ENCODE measurements at regions not wholly inside any gene's neighbourhood (a gene's known extent, or its start where the extent isn't known, plus 50 kb on each side); places are given as distances from the start of the nearest gene placed in this dataset.

DNA sequence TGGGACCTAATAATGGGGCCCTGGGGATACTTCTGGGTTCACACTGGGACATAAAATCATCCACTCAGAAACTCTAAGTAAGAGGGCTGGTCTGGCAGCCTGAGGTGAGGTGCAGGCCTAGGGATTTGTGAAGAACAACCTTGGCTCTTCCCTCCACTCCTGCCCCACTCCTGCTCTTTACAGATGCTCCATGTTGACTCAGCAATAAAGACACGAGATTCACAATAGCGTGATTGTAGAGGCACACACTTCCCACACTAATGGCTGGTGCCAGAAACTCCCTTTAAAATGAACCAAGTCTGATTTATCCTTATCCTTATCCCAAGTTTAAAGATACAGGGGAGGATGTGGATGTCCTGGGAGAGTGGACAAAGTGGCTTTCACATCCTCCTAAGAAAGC, 228.2 kb downstream of the ACTR3 start:
- FAIRE-seq = no peak
- Histone ChIP-seq H3K9me3 (ENCODE audit: insufficient read depth, low read depth, low read length) (no peaks in the 10 kb centered on the region), H3K27me3 (ENCODE audit: insufficient read depth, low read length) (no peaks in the 10 kb centered on the region), H3K27ac (ENCODE audit: low read depth, low read length) (no peak overlapping the region), H3K36me3 (ENCODE audit: insufficient read depth, low read length) (no peaks in the 10 kb centered on the region), H2AFZ (ENCODE audit: low read depth, low read length) (no peak overlapping the region), H3K4me2 (ENCODE audit: low read length) (no peak overlapping the region), H3K4me1 (ENCODE audit: insufficient read depth, low read length) (no peaks in the 10 kb centered on the region), H3K4me3 (ENCODE audit: insufficient read depth, low read depth, low read length) (no peak overlapping the region), H3K9ac (ENCODE audit: low read length) (no peak overlapping the region), H4K20me1 (ENCODE audit: insufficient read depth, low read length) (no peaks in the 10 kb centered on the region), H3K79me2 (ENCODE audit: insufficient read depth, low read length) (no peaks in the 10 kb centered on the region)
- H3K27ac Mint-ChIP-seq (ENCODE audit: unreplicated experiment) = no peak overlapping the region
- H3K4me1 Mint-ChIP-seq (ENCODE audit: low read depth, unreplicated experiment) = no peaks in the 10 kb centered on the region
- no peak for DNase-seq (ENCODE audit: low read depth)
- H3K4me3 Mint-ChIP-seq (ENCODE audit: unreplicated experiment) = no peak overlapping the region
- no peak for TF ChIP-seq EZH2 (IDR thresholded peaks at IDR 0.05; ENCODE audit: insufficient read depth, low read length)
- TF ChIP-seq, protein P1, sequence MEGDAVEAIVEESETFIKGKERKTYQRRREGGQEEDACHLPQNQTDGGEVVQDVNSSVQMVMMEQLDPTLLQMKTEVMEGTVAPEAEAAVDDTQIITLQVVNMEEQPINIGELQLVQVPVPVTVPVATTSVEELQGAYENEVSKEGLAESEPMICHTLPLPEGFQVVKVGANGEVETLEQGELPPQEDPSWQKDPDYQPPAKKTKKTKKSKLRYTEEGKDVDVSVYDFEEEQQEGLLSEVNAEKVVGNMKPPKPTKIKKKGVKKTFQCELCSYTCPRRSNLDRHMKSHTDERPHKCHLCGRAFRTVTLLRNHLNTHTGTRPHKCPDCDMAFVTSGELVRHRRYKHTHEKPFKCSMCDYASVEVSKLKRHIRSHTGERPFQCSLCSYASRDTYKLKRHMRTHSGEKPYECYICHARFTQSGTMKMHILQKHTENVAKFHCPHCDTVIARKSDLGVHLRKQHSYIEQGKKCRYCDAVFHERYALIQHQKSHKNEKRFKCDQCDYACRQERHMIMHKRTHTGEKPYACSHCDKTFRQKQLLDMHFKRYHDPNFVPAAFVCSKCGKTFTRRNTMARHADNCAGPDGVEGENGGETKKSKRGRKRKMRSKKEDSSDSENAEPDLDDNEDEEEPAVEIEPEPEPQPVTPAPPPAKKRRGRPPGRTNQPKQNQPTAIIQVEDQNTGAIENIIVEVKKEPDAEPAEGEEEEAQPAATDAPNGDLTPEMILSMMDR (IDR thresholded peaks at IDR 0.05; ENCODE audit: insufficient read depth, low read depth, low read length) = no peak
- H3K27me3 Mint-ChIP-seq (ENCODE audit: low read depth, unreplicated experiment) = peaks cover 2% of the 10 kb centered on the region
- H3K9me3 Mint-ChIP-seq (ENCODE audit: unreplicated experiment) = no peaks in the 10 kb centered on the region
- H3K36me3 Mint-ChIP-seq (ENCODE audit: low read depth, unreplicated experiment) = no peaks in the 10 kb centered on the region

DNA sequence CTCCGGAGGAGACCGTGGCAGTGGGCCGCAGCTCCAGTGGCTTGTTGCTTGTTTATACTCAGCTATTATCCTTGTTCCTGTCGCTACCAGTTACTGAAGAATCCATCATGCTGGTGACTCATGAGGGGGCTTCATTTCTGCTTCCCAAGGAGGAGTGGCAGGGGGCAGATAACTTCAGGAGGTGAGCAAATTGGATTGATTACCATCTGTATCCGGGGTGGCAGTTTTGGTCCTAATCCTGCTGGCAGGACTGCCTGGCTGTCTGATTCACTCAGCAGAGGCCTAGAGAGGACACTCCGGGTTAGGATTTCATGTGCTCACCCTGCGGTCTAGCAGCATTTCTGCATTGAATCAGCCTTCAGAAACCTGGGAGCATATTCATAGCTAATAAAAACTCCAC, 230.0 kb downstream of the ACTR3 start:
- Mint-ChIP-seq H3K27me3 (ENCODE audit: low read depth, unreplicated experiment) (peaks cover 2% of the 10 kb centered on the region), H3K4me3 (ENCODE audit: unreplicated experiment) (no peak overlapping the region), H3K27ac (ENCODE audit: unreplicated experiment) (no peak overlapping the region), H3K9me3 (ENCODE audit: unreplicated experiment) (no peaks in the 10 kb centered on the region), H3K4me1 (ENCODE audit: low read depth, unreplicated experiment) (no peaks in the 10 kb centered on the region), H3K36me3 (ENCODE audit: low read depth, unreplicated experiment) (no peaks in the 10 kb centered on the region)
- Histone ChIP-seq H3K9ac (ENCODE audit: low read length) (no peak overlapping the region), H3K79me2 (ENCODE audit: insufficient read depth, low read length) (no peaks in the 10 kb centered on the region), H3K36me3 (ENCODE audit: insufficient read depth, low read length) (no peaks in the 10 kb centered on the region), H3K9me3 (ENCODE audit: insufficient read depth, low read depth, low read length) (no peaks in the 10 kb centered on the region), H3K27ac (ENCODE audit: low read depth, low read length) (no peak overlapping the region), H3K4me3 (ENCODE audit: insufficient read depth, low read depth, low read length) (no peak overlapping the region), H2AFZ (ENCODE audit: low read depth, low read length) (no peak overlapping the region), H3K4me2 (ENCODE audit: low read length) (no peak overlapping the region), H4K20me1 (ENCODE audit: insufficient read depth, low read length) (no peaks in the 10 kb centered on the region), H3K4me1 (ENCODE audit: insufficient read depth, low read length) (no peaks in the 10 kb centered on the region), H3K27me3 (ENCODE audit: insufficient read depth, low read length) (no peaks in the 10 kb centered on the region)
- no peak for FAIRE-seq
- peak; percentile 42 for DNase-seq (ENCODE audit: low read depth)
- TF ChIP-seq EZH2 (IDR thresholded peaks at IDR 0.05; ENCODE audit: insufficient read depth, low read length) = no peak
- TF ChIP-seq, protein P1 (IDR thresholded peaks at IDR 0.05; ENCODE audit: insufficient read depth, low read depth, low read length) = no peak

DNA sequence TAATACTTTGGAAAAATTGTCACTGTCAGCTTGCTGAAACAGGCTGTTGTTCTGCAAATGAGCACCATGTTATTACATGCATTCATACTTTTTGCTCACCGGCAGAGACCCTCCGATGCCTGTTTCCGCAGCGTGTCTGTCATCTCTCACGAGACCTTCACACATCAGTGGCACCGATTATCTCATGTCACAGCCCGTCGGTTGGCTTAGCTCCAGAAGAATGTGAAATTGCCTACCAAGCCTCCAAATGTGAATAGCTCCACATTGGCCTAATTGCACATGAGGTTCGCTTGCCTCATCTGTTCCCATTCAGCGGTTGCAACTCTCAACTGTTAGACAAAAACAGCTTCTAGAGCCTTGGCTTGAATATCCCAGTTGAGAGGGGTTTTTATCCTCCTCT, 233.0 kb downstream of the ACTR3 start:
- Mint-ChIP-seq H3K27me3 (ENCODE audit: low read depth, unreplicated experiment) (peaks cover 2% of the 10 kb centered on the region), H3K27ac (ENCODE audit: unreplicated experiment) (no peak overlapping the region), H3K4me1 (ENCODE audit: low read depth, unreplicated experiment) (no peaks in the 10 kb centered on the region), H3K36me3 (ENCODE audit: low read depth, unreplicated experiment) (no peaks in the 10 kb centered on the region), H3K9me3 (ENCODE audit: unreplicated experiment) (no peaks in the 10 kb centered on the region), H3K4me3 (ENCODE audit: unreplicated experiment) (no peak overlapping the region)
- H3K27me3 ChIP-seq (ENCODE audit: insufficient read depth, low read length) = no peaks in the 10 kb centered on the region
- H3K4me2 ChIP-seq (ENCODE audit: low read length) = no peak overlapping the region
- H3K9ac ChIP-seq (ENCODE audit: low read length) = no peak overlapping the region
- DNase-seq (ENCODE audit: low read depth) (no peak), FAIRE-seq (no peak)
- H2AFZ ChIP-seq (ENCODE audit: low read depth, low read length) = no peak overlapping the region
- H4K20me1 ChIP-seq (ENCODE audit: insufficient read depth, low read length) = no peaks in the 10 kb centered on the region
- no peak overlapping the region for H3K4me3 ChIP-seq (ENCODE audit: insufficient read depth, low read depth, low read length)
- H3K36me3 ChIP-seq (ENCODE audit: insufficient read depth, low read length) = no peaks in the 10 kb centered on the region
- H3K4me1 ChIP-seq (ENCODE audit: insufficient read depth, low read length) = no peaks in the 10 kb centered on the region
- H3K9me3 ChIP-seq (ENCODE audit: insufficient read depth, low read depth, low read length) = no peaks in the 10 kb centered on the region
- H3K79me2 ChIP-seq (ENCODE audit: insufficient read depth, low read length) = no peaks in the 10 kb centered on the region
- no peak overlapping the region for H3K27ac ChIP-seq (ENCODE audit: low read depth, low read length)
- no peak for TF ChIP-seq EZH2 (IDR thresholded peaks at IDR 0.05; ENCODE audit: insufficient read depth, low read length)
- TF ChIP-seq, protein P1 (IDR thresholded peaks at IDR 0.05; ENCODE audit: insufficient read depth, low read depth, low read length) = no peak
